ENCODE measurements at regions not wholly inside any gene's neighbourhood (a gene's known extent, or its start where the extent isn't known, plus 50 kb on each side); places are given as distances from the start of the nearest gene placed in this dataset.
"Not testable (repeated sequence)": the region's sequence is repeated elsewhere in the genome, so short reads cannot be mapped to it uniquely, and the experiment has no call there.

DNA sequence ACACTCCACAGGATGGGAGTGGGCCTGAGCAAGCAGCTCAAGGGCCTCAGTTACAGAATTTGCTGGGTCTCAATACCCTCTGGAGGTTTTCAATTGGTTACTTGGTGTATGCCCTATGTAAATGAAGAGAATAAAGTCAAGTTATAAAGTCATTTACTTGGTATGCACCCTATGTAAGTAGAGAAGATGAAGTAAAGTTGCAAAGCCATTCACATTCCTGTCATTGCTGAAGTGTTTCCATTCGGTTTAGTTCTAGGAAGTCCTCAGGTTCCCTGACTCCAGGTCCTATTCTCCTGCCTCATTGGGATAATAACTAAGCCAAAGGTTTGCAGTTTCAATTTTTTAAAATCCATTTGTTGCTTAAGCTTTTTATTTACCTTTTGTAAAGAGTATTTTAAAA, 272.6 kb upstream of the NPSR1 start:
- ATAC-seq (no peak), DNase-seq (ENCODE audit: low spot score) (no peak)

DNA sequence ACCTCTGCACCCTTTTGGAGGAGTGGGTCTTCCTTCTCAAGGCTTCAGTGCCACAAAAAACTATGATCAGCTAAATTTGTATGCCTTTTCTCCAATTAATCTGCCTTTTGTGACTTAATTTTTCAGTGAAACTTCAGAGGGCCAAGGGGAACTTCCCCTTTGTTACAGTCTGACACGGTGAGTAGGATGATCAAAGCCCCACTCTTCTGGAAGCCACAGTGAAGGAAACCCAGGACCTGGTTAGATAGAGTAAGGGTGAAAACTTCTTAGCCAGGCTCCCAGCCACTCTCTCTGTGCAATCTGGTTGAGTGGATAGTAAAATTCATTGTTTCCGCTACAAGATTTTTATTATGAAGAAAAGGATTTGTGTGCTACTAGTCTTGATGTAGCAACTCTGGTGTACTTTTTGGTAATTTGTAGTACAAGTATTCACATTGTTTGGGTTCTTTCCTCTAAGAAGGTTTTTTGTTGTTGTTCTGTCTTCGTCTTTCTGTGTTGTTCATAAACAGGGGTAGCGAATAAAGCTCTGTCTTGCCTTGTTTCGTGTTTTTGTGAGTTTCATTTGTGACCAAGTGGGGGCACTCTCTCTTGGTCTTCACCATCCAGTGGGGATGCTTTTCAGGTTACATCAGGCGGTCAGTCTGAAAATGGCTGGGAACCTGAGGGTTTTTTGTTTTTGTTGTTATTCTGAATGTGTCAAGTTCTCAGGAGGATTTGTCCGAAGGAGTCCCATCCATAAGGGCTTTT, 268.5 kb upstream of the NPSR1 start:
- ATAC-seq (no peak), DNase-seq (ENCODE audit: low spot score) (no peak)

DNA sequence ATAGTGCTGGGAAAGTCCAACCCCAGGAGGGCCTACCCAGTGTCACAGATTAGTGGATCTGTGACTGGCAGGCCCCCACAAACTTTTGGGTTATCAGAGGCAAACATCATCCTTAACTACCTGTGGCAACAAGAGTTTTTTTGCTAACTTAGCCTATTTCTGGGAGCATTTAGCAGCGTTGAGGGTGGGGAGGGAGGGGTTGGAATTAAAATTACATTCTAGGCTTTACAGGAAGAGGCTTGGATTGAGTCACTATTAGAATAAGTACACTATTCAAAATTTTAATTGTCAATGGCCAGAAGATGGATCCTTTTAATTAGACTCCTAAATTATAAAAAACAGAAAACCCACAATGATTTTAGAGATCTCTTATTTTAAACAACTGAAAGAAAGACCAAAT, 267.9 kb upstream of the NPSR1 start:
- no peak for ATAC-seq
- DNase-seq (ENCODE audit: low spot score) = no peak

DNA sequence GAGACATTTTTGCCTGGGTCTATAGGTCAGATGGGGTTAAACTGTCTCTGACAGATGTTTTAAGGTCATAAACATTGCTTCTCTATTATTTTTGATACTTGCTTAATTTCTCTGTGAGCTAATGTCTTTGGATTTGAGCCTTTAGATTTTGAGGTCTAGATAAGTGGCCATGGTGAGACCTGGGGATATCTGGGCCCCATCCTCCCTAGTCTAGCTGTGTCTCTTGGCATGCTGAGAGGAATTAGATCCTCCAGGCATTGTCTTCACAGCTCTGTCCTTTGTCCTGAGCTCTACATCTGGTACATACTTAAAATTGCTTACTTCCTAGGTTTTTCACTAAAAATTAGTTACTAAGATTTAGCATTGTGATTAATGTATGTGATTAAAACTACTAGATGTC, 265.0 kb upstream of the NPSR1 start:
- DNase-seq (ENCODE audit: low spot score) (no peak), ATAC-seq (no peak)

DNA sequence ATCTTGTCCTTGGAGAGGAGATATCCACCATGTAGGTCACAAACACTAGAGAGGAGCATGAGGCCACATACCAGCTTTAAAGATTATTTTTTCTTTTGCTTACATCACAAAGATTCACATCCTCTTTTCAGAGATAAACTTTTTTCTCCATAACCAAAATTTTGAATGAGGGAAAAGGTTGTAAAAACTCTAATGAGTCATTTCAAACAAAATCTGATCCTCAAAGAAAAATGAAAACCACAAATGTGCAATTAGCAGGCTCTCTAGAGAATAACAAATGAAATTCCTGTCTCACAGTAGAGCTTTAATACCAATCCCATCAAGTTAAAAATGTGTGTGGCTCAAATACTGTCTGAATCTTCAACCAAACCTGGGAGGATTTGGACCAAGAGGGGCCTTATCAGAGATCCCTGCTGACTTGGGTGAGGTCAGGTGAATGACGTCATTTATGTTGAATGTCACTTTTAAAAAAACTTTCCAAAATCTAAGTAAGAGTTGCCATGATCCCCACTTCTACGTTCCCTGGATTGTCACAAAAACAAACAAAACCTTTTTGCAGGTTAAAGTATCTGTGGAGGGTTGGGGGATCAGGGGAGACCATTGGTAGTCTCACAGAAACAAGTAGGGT, 261.5 kb upstream of the NPSR1 start:
- no peak for DNase-seq (ENCODE audit: low spot score)
- ATAC-seq = no peak

DNA sequence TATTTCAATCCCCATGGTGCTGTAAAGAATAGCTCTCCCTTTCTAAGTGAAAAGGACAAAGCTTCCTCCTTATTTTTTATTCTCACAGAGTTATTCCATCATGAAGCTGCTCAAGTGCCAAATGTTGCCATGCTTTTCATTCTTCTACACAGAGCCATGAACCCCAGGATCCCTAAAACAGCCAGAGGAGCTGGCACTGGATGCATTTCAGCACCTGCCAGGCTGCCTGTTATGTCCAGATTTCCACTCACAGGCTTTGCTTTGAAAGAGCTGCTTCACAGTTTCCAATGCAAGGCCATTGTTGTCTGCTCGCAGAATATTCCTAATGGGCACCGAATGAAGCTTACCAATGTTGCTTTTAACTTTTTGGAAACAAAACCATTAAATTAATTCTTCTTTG, 256.2 kb upstream of the NPSR1 start:
- ATAC-seq (no peak), DNase-seq (ENCODE audit: low spot score) (no peak)

DNA sequence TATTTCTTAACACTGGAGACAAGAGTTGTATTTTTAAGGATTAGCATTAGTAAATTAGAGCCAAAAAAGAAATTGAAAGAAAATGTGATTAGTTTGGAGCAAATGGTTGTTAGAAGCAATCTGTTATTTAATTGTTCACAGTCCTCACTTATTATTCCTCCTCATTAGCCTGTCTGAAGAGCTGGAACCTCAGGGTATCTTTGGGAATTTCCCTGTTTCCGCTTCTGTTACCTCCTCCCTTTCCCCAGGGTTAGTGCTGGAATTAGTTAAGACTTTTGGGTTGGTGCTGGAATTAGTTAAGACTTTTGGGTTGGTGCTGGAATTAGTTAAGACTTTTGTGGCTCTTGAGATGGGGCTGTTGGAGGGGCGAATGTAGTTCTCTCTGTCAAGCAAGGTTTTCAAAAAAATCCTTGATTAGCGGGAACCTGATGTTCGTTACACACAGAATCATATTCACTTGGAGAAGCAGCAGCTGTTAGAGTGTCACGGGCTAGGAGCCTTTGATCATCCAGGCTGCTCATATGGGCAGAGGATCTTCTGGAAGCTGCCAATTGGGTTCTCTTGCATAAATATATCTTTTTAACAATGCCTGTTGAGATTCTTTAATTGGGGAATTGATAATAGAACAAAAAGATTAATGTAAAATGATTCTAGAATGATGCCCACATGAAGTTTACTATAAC, 251.0 kb upstream of the NPSR1 start:
- no peak for ATAC-seq
- DNase-seq (ENCODE audit: low spot score) = no peak

DNA sequence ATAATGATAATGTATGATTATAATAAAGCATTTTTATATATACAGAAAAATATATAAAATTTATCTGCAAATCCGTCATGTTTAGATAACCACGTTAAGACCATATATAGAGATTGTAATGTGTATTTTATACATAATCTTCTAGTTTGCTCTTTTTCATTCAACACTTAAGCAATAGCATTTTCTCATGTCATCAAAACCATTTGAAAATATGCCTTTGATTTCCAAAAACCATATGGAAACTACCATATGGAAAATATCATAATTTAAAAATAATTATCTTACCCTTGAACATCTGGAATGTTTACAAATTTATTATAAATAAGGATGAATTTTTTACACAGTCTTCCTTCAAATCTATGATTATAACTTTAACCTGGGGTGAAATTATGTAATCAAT, 250.4 kb upstream of the NPSR1 start:
- ATAC-seq (no peak), DNase-seq (ENCODE audit: low spot score) (no peak)

DNA sequence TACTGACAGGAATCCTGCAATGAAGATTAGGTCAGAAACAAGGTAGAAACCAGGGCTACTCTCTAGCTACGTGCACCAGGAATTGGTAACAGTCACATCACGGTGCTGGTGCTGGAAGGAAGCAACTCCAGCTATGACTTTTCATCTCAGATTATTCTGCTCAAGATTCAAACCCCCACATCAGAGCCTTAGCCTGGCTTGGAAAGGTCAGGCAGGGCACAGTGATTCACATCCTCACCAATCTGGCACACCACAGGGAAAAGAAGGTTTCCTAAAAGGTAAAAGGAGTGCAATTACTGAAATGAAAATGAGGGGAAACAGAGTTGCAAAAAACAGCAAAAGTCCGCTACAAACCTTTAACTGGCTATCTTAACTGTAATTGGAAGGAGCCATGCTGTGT, 240.2 kb upstream of the NPSR1 start:
- DNase-seq (ENCODE audit: low spot score) (no peak), ATAC-seq (no peak)

DNA sequence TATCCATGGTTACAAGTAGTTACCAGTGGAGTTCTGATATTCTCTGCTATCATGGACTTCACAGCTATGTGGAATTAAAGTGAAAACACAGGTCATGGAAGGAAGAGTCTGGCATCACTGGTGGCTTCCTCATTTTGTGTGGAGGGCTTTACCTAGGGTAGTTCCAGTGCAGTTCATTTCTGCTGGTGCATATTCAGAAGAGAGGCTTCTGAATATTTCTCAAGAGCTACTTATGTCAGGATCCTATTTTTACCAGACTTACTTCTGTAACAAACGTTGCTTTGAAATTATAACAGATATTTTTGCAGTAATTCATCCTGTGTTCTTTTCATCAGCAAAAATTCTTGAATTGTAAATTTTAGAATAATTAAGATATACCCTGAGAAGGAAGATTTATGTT, 236.5 kb upstream of the NPSR1 start:
- DNase-seq (ENCODE audit: low spot score) = no peak

DNA sequence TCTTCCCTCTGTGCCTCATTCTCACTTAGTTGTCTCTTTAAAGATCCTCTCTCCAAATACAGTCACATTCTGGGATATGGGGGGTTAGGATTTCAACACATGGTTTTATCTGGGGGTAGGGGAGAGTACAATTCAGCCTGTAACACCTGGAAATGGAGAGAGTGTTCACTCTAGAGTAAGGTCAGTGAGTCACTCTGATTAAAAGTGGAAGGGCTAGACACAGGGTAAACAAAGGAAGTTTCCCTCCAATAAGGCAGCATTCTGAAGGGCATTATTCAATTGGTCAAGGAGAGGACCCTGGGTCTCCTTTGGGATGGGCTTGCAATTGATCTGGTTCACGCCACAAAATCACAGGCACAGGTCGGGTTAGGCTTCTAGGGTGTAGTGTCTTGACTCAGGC, 232.8 kb upstream of the NPSR1 start:
- ATAC-seq = no peak
- no peak for DNase-seq (ENCODE audit: low spot score)

More for the DNA sequence above, 236.5 kb upstream of the NPSR1 start:
- no peak for ATAC-seq

DNA sequence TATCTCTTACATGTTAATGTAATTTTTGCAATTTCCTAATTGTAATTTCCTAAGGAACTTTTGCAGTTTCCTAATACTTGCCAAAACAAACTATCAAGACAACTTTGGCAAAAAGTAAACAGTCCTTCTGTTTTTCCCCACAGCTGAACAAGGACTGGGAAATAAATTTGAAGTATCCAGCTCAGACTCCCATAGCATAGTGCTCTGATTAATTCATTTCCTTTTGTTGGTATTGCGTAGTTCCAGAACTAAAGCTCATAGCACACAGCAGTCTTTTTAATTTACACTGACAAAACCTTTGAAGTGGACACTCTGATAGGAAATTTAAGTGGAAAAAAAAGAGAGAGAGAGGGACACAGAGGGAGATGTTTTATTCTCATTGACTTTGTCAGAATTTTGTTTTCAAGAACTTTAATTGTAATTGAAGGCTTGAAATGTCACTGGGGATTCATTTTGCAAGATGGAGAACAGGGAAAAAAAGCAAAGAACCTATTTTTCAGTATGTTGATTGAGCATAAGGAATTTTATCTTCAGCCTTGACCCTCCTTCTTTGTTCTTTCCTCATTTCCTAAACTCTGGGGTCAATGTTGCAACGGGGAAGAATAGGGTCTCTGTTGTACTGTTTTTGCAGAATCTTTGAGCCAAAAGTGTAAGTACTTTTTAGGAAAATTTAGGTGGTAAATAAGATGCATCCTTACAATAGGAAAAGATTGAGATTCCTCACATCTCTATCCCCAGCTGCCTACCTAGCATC, 232.2 kb upstream of the NPSR1 start:
- ATAC-seq (no peak), DNase-seq (ENCODE audit: low spot score) (no peak)

DNA sequence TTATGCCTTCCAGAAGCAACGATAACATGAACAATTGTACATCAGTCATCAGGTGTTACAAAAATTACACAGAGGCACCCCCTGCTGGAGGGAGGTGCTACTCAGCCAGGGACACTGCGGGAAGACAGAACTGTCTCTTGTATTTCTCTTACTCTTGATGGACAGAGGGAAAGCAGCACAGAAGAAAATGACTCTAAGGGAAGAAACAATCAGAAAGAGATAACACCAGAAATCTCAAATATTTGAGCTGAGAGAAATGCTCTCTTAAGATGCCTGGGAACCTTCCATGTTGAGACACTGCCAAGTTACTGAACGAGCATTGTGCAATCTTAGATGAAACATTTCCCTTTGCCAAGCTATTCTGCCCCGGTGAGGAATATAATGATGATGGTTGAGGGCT, 227.6 kb upstream of the NPSR1 start:
- ATAC-seq (peak; percentile 48), DNase-seq (ENCODE audit: low spot score) (no peak)

DNA sequence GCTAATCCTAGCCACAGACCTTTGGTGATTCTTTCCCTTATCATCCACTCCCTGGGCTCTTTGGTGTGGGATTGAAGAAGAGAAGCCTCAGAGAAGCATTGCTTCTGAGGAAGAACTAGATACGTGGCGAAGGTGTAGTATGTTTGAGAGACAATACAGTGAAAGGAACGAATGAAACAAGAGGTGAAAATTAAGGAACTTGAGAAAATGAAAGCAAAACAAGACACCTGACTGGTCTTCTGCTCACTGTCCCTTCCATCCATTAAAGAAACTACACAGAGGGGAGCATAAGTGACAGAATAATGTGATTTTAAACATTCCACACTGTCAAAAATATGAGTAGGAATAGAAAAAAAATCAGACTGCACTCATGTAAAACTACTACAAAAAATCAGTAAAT, 219.6 kb upstream of the NPSR1 start:
- no peak for DNase-seq (ENCODE audit: low spot score)
- ATAC-seq = no peak

DNA sequence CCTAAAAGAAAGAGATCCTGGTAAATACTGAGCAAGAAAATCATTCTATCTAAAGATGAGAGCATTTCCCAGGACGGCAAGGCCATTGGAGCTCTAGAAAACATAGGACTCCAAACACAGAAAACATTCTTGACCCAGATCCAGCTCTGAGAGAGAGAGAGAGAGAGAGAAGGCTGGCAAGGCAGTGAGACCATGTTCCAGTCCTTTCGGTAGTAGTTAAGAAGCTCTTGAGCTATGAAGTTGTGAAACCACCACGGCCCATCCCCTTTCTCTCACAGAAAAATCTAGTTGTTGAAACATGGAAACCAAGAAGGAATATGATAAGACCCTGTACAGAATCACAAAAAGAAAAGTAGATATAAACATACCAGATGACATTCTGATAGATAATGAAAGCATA, 212.4 kb upstream of the NPSR1 start:
- ATAC-seq (no peak), DNase-seq (ENCODE audit: low spot score) (no peak)

DNA sequence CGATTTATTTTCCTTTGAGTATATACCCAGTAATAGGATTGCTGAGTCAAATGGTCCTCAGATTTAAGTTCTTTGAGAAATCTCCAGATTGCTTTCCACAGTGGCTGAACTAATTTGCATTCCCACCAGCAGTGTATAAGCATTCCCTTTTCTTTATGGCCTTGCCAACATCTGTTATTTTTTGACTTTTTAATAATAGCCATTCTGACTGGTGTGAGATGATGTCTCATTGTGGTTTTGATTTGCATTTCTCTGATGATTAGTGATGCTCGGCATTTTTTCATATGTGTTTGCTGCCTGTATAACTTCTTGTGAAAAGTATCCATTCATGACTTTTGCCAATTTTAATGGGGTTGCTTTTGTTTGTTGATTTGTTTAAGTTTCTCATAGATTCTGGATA, 209.5 kb upstream of the NPSR1 start:
- not testable (repeated sequence) for ATAC-seq

DNA sequence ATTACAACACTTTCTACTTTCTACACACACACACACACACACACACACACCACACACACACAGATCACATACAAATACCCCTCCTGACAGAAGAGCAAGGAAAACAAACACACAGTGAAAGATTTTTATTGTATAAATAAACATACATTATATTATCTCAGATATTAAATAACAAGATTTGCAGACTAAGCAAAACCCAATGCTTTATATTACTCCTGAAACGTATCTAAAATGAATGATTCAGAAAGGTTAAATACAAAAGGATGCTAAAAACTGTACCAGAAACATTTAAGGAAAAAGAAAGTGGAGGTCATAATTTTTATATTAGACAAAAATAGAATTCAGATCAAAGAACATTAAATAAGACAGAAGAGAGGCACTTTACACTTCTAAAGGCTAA, 208.3 kb upstream of the NPSR1 start:
- no peak for DNase-seq (ENCODE audit: low spot score)
- ATAC-seq = no peak

More for the DNA sequence above, 209.5 kb upstream of the NPSR1 start:
- DNase-seq (ENCODE audit: low spot score) = not testable (repeated sequence)

DNA sequence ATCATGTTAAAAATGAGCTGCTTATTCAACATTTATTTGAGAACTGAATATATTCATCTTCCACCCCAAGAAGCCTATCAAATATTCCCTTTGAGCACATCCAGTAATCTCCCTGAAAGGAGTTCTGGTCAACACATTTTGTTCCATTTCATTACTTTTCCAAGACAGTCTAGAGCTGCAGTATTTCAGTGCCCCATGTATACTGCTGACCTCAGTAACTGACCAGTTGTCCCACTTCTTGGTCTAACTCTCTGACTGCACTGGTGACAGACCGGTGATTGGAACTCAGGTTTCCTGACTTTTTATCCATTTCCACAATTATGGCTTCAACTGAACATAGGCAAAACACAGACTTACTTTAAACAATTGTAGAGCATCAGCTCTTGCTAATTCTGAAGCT, 206.8 kb upstream of the NPSR1 start:
- ATAC-seq (no peak), DNase-seq (ENCODE audit: low spot score) (no peak)

DNA sequence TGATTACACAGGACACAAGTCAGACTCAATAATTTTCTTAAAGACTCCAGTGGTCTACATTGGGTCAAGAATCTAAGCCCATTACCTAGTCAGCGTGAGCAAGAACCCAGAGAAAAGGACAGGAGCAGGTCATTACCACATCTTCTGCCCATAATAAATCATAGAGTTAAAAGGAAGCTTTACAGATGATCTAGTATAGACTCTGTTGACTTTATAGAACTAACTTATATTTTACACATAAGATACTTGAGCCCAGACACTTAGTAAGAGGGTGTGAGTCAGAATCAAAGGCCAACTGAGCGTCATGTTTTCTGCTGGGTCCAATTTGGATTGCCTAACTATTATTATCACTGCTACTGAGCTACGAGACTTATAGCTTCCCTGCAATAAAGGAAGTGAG, 206.1 kb upstream of the NPSR1 start:
- DNase-seq (ENCODE audit: low spot score) (no peak), ATAC-seq (no peak)

DNA sequence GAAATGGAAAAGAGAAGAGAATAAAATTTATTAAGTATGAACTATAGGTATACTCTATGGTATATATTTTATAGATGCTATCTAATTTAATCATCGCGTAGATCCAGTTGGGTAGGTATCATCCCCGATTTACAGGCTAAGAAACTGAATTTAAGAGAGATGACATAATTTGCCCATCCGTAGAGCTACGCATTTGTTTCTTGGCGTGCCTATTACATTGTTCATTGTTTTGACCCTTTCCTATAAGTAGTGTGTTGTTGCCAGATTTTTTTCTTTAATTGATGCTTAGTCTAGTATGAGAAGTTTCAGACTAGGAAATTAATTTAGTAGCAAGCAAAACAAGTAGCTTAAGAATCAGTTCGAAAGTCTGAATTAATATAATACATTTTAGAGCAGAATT, 205.7 kb upstream of the NPSR1 start:
- ATAC-seq = no peak

DNA sequence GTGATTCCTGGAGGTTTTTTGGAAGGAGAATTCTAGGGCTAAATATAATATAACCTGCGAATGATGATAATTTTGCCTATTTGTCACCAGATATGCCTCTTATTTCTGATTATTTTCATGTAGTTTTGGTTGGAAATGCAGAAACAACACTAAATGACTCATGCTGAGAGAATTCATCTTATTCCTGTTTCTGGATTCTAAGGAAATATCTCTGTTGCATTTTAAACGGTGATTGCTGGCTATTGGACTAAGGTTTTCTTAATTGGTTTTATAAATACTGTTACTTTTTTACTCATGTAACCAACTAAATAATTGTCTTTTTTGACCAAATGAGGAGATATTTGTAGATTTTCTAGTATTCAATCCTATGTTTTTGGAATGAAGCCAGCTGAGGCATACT, 204.9 kb upstream of the NPSR1 start:
- no peak for DNase-seq (ENCODE audit: low spot score)
- ATAC-seq = no peak

More for the DNA sequence above, 205.7 kb upstream of the NPSR1 start:
- no peak for DNase-seq (ENCODE audit: low spot score)

DNA sequence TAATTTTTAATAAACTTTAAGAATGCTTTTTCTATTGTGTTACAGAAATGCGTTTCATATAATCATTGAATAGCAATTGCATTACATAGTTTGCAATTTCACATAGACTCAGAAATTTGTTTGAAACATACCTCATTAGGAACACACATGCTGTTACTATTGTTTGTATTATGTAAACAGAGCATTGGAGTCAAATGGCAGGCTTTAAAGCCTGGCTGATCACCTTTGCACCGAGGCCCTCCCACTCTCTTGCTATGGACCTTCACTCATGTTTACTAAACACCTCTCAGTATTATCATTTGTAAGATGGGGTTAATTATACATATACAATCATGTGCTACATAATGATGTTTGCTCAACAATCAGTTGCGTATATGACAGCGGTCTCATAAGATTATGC, 203.6 kb upstream of the NPSR1 start:
- ATAC-seq (no peak), DNase-seq (ENCODE audit: low spot score) (no peak)
